NCI-H2196 (cell line): ENCODE measurements at regions not wholly inside any gene's neighbourhood (a gene's known extent, or its start where the extent isn't known, plus 50 kb on each side); places are given as distances from the start of the nearest gene placed in this dataset.
A peak's percentile ranks its signal among the peaks of the same experiment; 100 is the strongest.

Experiments used
- DNase-seq: peaks from one replicate; lab custom pipeline; 2025; ENCODE audit not compliant: unreplicated experiment; lab: John Stamatoyannopoulos, UW

DNA sequence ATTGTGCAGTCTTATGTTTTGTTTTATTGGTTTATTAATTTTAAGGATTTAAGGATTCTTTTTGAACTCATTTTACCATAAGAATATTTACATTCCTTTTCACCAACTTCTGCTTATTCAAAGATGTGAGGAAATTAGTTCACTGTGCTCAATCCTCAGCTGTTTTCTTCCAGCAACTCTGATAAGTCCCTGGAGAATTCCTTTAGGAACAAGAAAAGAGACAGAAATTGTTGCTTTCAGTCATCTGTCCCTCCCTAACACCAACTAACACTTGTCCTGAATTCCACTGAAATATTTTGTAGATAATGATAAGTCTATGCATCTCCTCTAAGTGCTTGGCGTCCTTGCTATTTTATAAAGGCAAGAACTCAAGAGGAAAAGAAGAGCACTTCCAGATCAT lies 334.8 kb upstream of the MARCKS start:
- DNase-seq, result no peak

- DNase-seq, result no peak
Measured at GRCh38 chr6:113524826-113525225, 332.3 kb upstream of the MARCKS start.

DNA sequence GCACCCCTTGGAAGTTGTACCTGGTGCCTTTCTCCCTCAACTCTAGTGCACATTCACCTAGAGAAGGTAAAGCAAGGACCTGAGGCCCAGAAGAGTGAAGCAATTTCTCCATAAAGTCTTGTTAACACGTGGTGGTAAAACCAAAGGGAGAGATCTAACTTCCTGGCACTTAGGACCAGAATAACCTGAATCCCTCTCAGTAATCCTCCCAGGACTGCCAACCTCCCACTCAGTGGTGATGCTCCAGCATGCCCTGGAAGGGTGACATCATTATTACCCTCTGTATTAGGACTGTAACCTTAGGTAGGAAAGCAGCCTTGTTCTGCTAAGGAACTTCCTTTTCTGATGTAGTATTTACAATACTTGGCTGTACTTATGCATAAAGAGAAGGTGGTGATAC lies 330.6 kb upstream of the MARCKS start:
- DNase-seq, result no peak

DNA sequence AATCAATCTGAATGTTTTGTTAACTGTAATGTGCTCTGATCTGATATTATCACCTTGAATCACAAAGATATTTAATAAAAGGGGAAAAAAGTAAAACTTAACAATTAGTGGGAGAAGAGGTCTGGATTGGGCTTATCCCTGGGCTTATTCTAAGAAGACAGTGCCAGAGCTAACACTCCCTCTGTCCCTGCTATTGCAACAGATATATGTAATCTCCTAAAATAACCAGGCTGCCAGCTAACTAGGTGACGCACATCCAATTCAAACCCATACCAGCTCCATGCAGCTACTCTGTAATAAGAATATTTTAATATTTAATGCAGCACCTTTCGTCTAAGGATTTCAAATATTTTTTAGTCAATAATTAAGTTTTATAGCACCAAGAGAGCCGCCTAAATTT lies 330.1 kb upstream of the MARCKS start:
- no peak for DNase-seq

- no peak for DNase-seq
Measured at GRCh38 chr6:113528111-113528510, 329.0 kb upstream of the MARCKS start.

- DNase-seq, result no peak
Measured at GRCh38 chr6:113529196-113529595, 327.9 kb upstream of the MARCKS start.

- no peak for DNase-seq
Measured at GRCh38 chr6:113529879-113530278, 327.3 kb upstream of the MARCKS start.

- DNase-seq, result no peak
Measured at GRCh38 chr6:113530769-113531168, 326.4 kb upstream of the MARCKS start.

DNA sequence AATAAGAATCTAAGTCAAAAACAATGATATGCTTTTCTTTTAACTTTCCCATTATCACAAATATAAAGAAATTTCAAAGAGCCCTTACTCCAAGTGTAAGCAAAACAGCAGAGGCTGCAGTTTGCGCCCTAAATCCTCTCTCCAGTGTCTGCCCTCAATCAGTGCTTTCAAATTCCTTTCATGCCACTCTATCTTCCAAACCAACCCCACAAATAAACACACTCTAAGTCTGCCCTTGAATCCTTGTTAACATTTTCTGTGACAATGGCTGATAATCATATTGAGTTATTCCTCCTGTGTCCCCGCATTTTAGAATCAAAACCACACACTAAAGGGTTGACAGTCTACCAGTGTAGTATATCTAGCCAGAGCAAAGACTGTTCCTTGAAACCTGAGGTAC lies 317.9 kb upstream of the MARCKS start:
- no peak for DNase-seq

DNA sequence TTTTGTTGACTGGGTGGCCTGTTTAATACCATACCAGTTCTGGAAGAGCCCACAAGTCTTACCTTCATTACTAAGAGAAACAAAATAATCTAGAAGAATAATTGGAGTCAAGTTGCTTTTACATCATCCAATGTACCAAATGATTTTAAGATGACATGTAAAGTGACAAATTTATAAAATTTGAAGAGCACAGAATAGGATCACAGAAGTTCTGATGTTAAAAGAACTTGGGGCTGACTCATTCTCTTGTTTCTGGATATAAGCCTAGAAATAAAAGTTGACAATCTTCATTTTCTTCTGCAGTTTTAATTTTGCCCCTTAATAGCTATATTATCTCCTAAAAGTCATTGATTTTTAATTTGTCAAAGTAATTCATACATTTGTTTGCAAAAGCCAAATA lies 317.5 kb upstream of the MARCKS start:
- no peak for DNase-seq

- no peak for DNase-seq
Measured at GRCh38 chr6:113540466-113540865, 316.7 kb upstream of the MARCKS start.

DNA sequence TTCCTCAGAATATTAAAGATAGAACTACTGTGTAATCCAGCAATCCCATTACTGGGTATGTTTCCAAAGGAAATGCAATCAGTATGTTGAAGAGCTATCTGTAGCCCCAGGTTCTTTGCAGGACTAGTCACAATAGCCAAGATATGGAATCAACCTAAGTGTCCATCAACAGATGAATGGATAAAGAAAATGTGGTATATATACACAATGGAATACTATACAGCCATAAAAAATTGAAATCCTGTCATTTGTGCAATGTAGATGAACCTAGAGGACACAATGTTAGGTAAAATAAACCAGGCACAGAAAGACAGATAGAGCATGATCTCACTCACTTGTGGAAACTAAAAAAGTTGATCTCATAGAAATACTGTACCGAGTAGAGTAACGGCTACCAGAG lies 306.0 kb upstream of the MARCKS start:
- no peak for DNase-seq

DNA sequence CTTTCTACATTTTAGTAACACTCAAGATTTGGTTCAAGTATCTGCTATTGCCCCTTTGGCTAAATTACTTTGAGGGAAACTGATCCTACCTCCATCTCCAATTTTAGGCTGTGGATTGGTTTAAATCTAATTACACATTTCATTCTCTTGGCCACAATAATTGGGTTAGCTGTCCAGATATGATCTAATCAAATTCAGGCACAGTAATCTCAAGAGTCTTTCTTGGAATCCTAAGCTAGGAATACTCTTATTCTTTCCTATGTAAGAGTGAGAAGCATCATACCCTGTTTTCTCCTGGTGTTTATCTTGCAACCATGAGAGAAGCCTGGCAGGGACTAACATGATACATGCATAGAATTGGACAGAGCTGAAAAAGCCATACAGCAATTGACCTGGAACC lies 300.4 kb upstream of the MARCKS start:
- DNase-seq, result no peak

DNA sequence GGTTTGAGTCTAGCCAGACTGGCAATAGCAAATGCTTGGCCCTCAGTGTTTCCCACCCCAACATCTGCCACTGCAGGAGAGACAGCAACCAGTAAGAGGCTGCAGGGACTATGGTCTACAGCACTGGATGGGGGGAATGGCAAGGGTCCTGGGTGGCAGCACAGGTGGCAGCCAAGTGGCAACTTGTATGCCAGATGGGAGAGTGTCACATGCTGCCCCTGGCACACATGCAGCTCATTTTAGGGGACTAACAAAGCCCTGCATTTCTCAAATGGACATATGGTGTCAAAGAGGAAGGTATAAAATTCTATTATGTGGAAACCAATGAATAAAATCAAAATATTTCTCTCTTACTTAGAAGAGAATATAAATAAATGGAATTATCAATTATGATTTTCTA lies 298.7 kb upstream of the MARCKS start:
- no peak for DNase-seq

DNA sequence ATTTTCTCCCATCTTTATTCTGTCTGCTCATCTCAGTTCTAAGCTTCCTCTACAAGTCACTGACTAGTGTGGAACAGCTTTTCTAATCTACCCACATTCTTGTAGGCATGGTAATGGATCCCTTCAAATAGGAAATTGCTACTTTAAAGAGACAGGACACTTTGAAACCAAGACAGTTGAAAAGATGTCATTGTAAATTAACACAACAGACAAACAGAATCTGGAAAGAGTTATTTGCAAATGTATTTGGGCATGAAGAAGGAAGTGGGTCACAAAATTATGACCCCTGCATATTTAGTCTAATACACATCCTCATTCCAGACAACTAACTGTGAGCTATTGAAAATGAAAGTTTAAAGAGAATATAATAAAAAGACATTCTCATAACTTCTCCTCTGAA lies 298.2 kb upstream of the MARCKS start:
- DNase-seq, result no peak

DNA sequence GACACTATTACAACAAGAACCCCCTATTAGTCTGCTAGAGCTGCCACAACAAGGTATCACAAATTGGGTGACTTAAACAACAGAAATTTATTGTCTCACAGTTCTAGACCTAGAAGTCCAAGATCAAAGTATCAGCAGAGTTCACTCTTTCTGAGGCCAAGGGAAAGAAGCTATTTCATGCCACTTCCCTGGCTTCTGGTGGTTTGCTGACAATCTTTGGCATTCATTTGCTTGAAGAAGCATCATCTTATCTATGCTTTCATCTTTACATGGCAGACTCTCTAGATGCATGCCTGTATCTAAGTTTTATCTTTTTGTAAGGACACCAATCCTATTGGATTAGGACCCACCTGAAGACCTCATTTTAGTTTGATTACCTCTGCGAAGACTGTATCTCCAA lies 296.8 kb upstream of the MARCKS start:
- DNase-seq, result no peak

- no peak for DNase-seq
Measured at GRCh38 chr6:113560908-113561307, 296.2 kb upstream of the MARCKS start.

- DNase-seq, result no peak
Measured at GRCh38 chr6:113562248-113562647, 294.9 kb upstream of the MARCKS start.

- peak; percentile 89 for DNase-seq
Measured at GRCh38 chr6:113564371-113565171, 292.6 kb upstream of the MARCKS start.

- no peak for DNase-seq
Measured at GRCh38 chr6:113565306-113565705, 291.8 kb upstream of the MARCKS start.

DNA sequence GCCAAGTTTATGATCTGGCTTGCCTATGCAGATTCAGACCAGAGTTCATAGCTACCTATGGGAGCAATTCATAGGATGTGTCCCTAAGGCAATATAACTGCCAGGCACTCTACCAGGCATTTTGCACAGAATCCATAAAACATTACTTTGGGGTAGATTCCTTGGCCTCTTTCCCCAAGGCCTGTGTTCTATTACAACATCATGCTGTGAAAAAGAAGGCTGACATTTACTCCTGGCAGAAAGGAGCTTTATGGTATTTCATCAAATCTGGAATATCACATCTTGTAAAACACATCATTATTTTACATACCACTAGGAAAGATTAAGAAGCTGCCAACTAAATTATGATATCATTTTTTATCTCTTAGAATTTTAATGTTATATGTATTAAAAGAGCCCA lies 287.0 kb upstream of the MARCKS start:
- no peak for DNase-seq

DNA sequence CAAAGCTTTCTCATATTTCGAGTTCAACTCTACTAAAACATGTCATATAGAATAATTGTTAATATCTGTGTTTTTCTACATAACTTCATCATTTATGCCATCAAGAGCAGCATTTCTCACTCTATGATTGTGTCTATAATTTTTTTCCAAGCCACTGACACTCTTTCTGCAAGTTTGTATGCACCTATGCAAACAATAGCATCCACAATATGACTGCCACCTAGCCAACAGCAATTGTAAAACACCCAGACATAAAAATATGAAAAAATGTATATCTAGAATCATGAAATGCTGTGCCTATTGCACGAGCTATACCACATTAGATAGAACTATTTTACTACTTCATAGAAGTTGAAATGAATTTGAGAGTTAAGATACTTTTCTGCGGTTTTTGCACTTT lies 286.5 kb upstream of the MARCKS start:
- no peak for DNase-seq

GRCh38 chr6:113574147-113574546 lies 283.0 kb upstream of the MARCKS start:
- DNase-seq, result no peak
